ENCODE measurements at regions not wholly inside any gene's neighbourhood (a gene's known extent, or its start where the extent isn't known, plus 50 kb on each side); places are given as distances from the start of the nearest gene placed in this dataset.

GRCh38 chr7:95662987-95663386, 66.7 kb upstream of the PDK4 start:
- Mint-ChIP-seq H3K9me3 (ENCODE audit: low read depth) (peaks cover 2% of the 10 kb centered on the region), H3K36me3 (ENCODE audit: low read depth) (no peaks in the 10 kb centered on the region), H3K27me3 (peaks cover 2% of the 10 kb centered on the region), H3K4me3 (no peak overlapping the region), H3K27ac (no peak overlapping the region), H3K4me1 (no peaks in the 10 kb centered on the region)
- ATAC-seq (no peak), DNase-seq (no peak)
- ChIA-PET CTCF (no interaction called here), POLR2A (no interaction called here)
- intact Hi-C loops (cut with DNase I, micrococcal nuclease): no loop called here

- peaks cover 2% of the 10 kb centered on the region for H3K9me3 Mint-ChIP-seq (ENCODE audit: low read depth)
- ATAC-seq: no peak
- H3K4me3 Mint-ChIP-seq: no peak overlapping the region
- POLR2A ChIA-PET: no interaction called here
- intact Hi-C loops (cut with DNase I, micrococcal nuclease): no loop called here
- no peak for DNase-seq
- no peaks in the 10 kb centered on the region for H3K36me3 Mint-ChIP-seq (ENCODE audit: low read depth)
- no peak overlapping the region for H3K27ac Mint-ChIP-seq
- peaks cover 5% of the 10 kb centered on the region for H3K27me3 Mint-ChIP-seq
- CTCF ChIA-PET: no interaction called here
- no peaks in the 10 kb centered on the region for H3K4me1 Mint-ChIP-seq
Observed at GRCh38 chr7:95660023-95660434, 63.7 kb upstream of the PDK4 start.

- Mint-ChIP-seq H3K36me3 (ENCODE audit: low read depth) (no peaks in the 10 kb centered on the region), H3K4me3 (no peak overlapping the region), H3K27ac (no peak overlapping the region), H3K4me1 (no peaks in the 10 kb centered on the region), H3K9me3 (ENCODE audit: low read depth) (peaks cover 2% of the 10 kb centered on the region), H3K27me3 (peaks cover 5% of the 10 kb centered on the region)
- ATAC-seq (no peak), DNase-seq (no peak)
- CTCF ChIA-PET: no interaction called here
- intact Hi-C loops (cut with DNase I, micrococcal nuclease): no loop called here
- POLR2A ChIA-PET: no interaction called here
Observed at GRCh38 chr7:95658676-95659075, 62.4 kb upstream of the PDK4 start.

GRCh38 chr7:95649546-95649945, 53.2 kb upstream of the PDK4 start:
- CTCF ChIA-PET: no interaction called here
- H3K27me3 Mint-ChIP-seq: peaks cover 8% of the 10 kb centered on the region

GRCh38 chr7:95646350-95646749, 50.0 kb upstream of the PDK4 start:
- Mint-ChIP-seq H3K9me3 (ENCODE audit: low read depth) (no peaks in the 10 kb centered on the region), H3K4me1 (no peaks in the 10 kb centered on the region), H3K4me3 (no peak overlapping the region), H3K27me3 (peaks cover 6% of the 10 kb centered on the region), H3K36me3 (ENCODE audit: low read depth) (no peaks in the 10 kb centered on the region), H3K27ac (no peak overlapping the region)
- POLR2A ChIA-PET: no interaction called here
- CTCF ChIA-PET: no interaction called here
- DNase-seq: no peak
- intact Hi-C loops (cut with DNase I, micrococcal nuclease): no loop called here
- no peak for ATAC-seq

More at GRCh38 chr7:95649546-95649945, 53.2 kb upstream of the PDK4 start:
- H3K9me3 Mint-ChIP-seq (ENCODE audit: low read depth): no peaks in the 10 kb centered on the region
- intact Hi-C loops (cut with DNase I, micrococcal nuclease): no loop called here
- no peak overlapping the region for H3K4me3 Mint-ChIP-seq
- H3K36me3 Mint-ChIP-seq (ENCODE audit: low read depth): no peaks in the 10 kb centered on the region
- POLR2A ChIA-PET: no interaction called here
- H3K27ac Mint-ChIP-seq: no peak overlapping the region
- ATAC-seq (no peak), DNase-seq (no peak)
- H3K4me1 Mint-ChIP-seq: no peaks in the 10 kb centered on the region
